ENCODE measurements at regions not wholly inside any gene's neighbourhood (a gene's known extent, or its start where the extent isn't known, plus 50 kb on each side); places are given as distances from the start of the nearest gene placed in this dataset.

GRCh38 chr6:4313044-4313686, 177.8 kb upstream of the ECI2 start:
- peak in 1 of 2 experiments; percentile 28 for DNase-seq

- no peak for DNase-seq
Observed at GRCh38 chr6:4311976-4312860, 176.8 kb upstream of the ECI2 start.

DNA sequence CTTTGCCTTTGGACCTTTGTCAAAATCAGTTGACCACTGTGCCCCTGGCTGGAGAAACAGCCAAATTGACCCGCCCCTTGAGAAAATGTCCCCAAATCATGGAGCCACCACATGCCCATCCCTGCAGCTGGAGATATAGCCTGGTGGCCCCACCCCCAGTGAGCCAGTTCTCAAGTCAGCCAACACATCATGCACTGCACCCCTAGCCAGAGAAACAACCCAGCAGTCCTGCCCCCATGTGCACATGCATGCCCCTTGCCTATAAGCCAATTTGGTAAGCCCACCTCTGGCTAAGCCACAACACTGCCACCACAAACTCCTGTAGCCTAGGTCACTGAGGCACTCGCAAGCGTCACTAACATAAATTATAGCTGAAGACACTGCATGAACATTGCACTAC, 174.2 kb upstream of the ECI2 start:
- no peak for DNase-seq

GRCh38 chr6:4308364-4308763, 173.0 kb upstream of the ECI2 start:
- DNase-seq = no peak

GRCh38 chr6:4304927-4305455, 169.6 kb upstream of the ECI2 start:
- no peak for DNase-seq

GRCh38 chr6:4303638-4304037, 168.3 kb upstream of the ECI2 start:
- no peak for DNase-seq

DNA sequence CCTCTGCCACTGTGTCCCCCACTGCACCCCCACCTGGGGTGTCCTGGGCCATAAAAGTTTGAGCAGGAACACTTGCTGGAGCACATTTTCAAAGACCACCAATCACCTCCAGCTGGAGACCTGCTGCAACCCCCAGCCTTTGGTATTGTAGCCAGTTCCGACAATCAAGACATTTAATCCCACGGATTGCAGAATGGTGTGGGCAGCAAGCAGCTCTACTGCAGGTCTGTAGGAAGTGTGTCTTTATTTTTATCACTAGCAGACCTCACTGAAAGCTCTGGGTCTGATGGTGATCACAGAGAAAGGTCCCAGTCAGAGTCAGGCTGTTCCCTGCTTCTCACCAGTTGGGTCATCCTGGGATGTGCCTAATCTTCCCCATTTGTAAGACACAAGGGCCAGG, 167.1 kb upstream of the ECI2 start:
- DNase-seq = no peak

GRCh38 chr6:4301871-4302270, 166.5 kb upstream of the ECI2 start:
- DNase-seq = no peak

DNA sequence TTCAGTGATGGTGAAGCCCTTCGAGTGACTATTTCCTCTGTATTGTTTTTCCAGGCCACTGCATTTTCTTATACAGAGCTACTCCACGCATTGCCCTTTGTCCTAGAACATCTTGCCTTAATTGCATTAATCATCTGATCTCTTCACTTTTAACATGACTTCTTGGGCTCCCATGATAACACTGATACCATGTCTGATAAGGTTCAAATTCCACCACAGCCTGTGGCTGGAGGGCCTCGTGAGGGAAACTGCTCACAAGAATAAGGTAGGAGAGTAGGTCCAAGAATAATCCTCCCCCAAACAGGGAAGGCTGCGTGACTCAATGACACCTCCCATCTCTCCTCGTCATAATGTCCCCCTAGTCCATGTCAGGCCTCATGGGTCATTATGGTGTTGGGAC, 165.5 kb upstream of the ECI2 start:
- no peak for DNase-seq

DNA sequence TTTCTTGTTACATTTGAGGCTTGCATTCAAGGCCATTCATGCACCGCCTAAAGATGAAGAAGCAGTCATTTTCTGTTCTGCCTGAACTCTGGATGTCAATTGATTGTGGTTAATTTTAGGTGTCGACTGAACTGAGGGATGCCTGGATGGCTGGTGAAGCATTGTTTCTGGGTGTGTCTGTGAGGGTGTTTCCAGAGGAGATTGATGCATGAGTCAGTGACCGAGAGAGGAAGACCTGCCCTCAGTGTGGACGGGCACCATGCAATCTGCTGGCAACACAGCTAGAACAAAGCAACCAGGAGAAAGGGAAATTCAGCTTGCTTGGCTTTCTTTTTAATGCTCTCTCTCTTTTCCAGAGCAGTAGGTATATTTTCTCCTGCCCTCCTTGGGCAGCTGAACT, 164.1 kb upstream of the ECI2 start:
- DNase-seq = no peak

DNA sequence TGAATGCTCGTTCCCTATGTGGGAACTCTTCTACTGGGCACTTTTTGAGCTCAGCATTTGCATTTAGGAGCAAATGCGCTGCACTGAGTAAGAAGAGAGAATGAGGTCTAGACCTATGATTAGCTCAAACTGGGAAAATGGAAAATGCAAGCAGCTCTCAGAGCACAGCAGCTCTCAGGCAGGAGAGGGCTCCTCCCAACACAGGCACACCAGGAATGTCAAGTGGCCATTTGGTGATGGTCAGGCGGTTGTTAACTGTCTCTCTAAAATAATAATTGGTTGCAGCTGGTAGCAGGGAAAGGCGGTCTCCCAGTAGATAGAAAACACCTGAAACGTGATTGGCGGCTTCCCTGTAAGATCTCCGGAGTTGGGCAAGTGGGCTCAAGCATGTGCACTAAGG, 162.0 kb upstream of the ECI2 start:
- DNase-seq = no peak

- DNase-seq = no peak
Observed at GRCh38 chr6:4296552-4296951, 161.2 kb upstream of the ECI2 start.

GRCh38 chr6:4295783-4296155, 160.4 kb upstream of the ECI2 start:
- no peak for DNase-seq

DNA sequence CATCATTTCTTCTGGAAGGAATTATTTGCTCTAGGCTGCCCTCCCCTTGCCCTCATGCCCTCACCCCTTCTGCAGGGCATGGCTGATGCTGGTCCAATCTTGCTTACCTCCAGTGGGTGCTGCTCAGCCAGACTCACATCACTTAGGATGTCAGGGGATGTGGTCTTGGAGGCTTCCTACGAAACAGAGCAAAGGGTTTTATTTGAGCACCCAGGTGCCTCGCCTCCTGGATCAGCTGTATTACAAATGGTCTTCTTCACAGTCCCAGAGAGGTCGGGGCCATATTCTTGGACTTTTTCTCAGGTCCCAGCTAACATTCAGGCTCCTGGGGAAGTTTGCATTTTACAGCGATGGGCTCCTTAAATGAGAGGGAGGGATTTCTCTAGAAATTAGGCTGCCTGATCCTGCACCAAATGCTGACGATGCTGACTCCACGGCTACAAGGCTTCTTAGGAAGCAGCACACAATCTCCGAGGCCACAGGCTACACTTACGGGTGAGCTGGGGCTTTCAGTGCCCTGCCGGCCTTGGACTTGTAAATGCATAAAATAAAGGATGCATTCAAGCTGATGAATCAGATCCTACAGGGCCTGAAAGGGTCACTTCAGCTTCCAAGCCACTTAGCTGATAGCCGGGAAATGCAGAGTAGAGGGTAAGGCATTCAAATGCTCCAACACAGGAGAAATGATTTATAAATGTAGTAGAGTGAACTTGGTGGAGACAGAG, 159.8 kb upstream of the ECI2 start:
- no peak for DNase-seq

DNA sequence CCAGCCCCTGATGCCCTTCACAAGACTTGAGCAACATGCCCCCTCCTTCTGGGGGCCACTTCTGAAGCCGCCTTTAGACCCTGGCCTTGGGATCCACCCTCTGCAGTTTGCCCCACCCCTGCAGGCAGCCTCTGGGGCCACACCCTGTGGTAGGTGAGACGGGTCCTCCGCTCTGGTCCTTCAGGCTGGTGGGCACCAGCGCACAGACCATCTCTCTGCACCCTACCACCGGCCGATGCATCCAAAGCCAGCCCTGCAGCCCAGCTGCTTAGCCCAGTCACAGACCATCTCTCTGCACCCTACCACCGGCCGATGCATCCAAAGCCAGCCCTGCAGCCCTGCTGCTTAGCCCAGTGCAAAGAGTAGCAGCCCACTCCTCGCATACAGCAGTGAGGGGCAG, 159.3 kb upstream of the ECI2 start:
- no peak for DNase-seq

DNA sequence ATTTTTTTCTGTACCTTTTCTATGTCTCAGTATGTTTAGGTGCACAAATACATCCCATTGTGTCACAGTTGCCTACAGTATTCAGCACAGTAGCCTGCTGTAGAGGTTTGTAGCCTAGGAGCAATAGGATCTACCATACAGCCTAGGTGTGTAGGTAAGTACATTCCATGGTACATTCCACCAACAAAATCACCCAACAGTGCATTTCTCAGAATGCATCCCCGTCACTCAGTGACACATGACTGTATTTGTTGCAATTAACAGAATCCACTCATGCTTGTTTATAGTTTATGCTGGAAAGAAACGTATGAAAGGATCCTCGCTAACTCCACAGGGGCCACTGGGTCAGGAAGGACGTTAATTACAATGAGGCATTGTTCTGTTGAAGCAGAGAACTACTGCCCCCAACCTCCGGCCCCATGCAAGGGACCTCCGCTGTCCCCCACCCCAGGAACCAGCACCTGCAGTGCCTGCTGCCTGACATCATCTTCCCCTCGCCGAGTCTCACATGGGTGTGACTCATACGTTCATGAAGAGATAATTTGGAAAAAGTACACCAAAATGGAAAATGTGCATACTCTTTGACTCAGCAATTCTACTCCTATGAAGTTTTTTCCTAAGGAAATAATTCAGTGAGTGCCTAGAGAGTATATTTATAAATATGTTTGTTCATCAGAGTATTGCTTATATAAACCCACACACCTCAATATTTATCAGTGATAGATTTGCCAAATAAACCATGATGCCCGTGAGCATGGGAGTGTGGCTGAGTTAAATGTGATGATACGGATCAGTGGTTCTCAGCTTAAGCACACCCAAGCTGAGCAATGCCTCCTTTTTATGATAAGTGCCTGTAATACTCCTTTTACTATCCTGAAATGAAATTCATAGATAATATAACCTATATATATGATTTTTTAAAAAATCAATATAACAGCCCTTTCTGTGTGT, 156.4 kb upstream of the ECI2 start:
- DNase-seq = no peak

GRCh38 chr6:4289770-4290320, 154.5 kb upstream of the ECI2 start:
- DNase-seq = no peak

GRCh38 chr6:4287811-4288244, 152.5 kb upstream of the ECI2 start:
- peak; percentile 21 to 68 for DNase-seq

- DNase-seq = no peak
Observed at GRCh38 chr6:4287372-4287771, 152.0 kb upstream of the ECI2 start.

GRCh38 chr6:4282926-4283325, 147.6 kb upstream of the ECI2 start:
- DNase-seq = peak in 1 of 2 experiments; percentile 47

DNA sequence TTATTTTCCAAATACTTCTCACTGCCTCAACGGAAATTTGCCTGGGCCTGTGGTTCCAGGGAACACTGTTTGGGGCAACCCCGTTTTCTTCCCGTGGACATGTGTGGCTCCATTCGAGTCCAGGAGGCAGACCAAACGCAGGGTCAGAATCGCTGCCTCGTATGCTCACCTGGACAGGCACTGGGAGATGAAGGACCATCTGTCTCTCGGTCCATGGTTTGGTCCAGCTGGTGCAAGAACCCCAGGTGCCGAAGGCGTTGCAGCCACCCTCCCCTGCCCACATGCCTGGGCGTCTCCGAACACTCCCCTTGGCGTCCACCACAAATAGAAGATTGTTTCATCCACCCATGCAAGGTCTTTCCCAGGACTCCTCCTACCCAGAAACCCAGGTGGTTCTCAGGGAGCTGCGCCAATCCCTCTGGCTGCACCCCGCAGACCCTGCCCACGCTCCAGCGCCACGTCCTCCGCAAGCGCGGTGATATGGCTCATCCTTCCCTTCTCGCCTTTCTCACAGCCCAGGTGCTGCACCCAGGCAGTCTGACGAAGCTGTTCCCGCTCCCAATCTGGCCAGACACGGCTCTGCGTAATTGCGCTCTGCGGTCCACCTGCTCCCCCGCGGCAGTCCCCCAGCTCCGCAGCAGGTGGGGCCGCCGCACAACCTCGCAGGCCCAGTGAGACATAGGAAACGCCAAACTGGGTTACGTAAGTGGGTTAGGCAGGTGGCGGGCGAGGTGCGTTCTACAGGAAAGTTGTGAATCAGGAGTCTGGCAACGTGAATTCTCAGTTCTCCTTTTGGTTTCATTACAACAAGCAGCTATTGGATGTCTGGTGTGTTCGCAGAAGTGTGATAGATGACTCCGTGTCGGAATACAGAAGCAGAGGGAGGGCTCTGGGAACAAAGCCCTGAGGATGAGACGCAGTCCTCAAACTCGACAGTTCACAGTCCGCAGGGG, 146.2 kb upstream of the ECI2 start:
- DNase-seq = peak; percentile 72 to 89

Data from NCI-H2081 (cell line).